Hepatocyte (in vitro differentiated cells): ENCODE measurements at regions not wholly inside any gene's neighbourhood (a gene's known extent, or its start where the extent isn't known, plus 50 kb on each side); places are given as distances from the start of the nearest gene placed in this dataset.

ENCODE experiments used
- EZH2 ChIP-seq: fragments of 200-600 bp; sonication (generic); IDR thresholded peaks from 2 replicates; pipeline ENCODE4 v1.6.1; 2016; ENCODE audit warnings: antibody characterized with exemption, mild to moderate bottlenecking, borderline replicate concordance
- EZH2phosphoT487 ChIP-seq: fragments of 200-600 bp; sonication (generic); IDR thresholded peaks from one replicate; pipeline ENCODE4 v1.6.1; 2018; ENCODE audit warnings: antibody characterized with exemption, mild to moderate bottlenecking, low read depth, moderate library complexity; ENCODE audit not compliant: unreplicated experiment, severe bottlenecking
- TF ChIP-seq, protein P1 (sequence below): fragments of 200-600 bp; sonication (generic); IDR thresholded peaks from 2 replicates; pipeline ENCODE4 v1.5.1; 2016; ENCODE audit warnings: antibody characterized with exemption, mild to moderate bottlenecking; ENCODE audit not compliant: poor library complexity

GRCh38 chr10:60722623-60723022 lies 55.7 kb upstream of the CDK1 start:
- TF ChIP-seq, protein P1, sequence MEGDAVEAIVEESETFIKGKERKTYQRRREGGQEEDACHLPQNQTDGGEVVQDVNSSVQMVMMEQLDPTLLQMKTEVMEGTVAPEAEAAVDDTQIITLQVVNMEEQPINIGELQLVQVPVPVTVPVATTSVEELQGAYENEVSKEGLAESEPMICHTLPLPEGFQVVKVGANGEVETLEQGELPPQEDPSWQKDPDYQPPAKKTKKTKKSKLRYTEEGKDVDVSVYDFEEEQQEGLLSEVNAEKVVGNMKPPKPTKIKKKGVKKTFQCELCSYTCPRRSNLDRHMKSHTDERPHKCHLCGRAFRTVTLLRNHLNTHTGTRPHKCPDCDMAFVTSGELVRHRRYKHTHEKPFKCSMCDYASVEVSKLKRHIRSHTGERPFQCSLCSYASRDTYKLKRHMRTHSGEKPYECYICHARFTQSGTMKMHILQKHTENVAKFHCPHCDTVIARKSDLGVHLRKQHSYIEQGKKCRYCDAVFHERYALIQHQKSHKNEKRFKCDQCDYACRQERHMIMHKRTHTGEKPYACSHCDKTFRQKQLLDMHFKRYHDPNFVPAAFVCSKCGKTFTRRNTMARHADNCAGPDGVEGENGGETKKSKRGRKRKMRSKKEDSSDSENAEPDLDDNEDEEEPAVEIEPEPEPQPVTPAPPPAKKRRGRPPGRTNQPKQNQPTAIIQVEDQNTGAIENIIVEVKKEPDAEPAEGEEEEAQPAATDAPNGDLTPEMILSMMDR, result no peak
- TF ChIP-seq EZH2 (no peak), EZH2phosphoT487 (no peak)
